Activated gamma-delta T cell treated with anti-CD3 and anti-CD28 coated beads, Interleukin-2, amount 50 U/mL, for 16 hours (primary cell): ENCODE measurements at regions not wholly inside any gene's neighbourhood (a gene's known extent, or its start where the extent isn't known, plus 50 kb on each side); places are given as distances from the start of the nearest gene placed in this dataset.
"Not testable (repeated sequence)": the region's sequence is repeated elsewhere in the genome, so short reads cannot be mapped to it uniquely, and the experiment has no call there.

Source experiments
- DNase-seq: peaks from one replicate; pipeline ENCODE4 v3.0.0-alpha.2; 2020; ENCODE audit warnings: low read depth

- not testable (repeated sequence) for DNase-seq
These were observed 130.2 kb upstream of the ALDH3B2 start for GRCh38 chr11:67804435-67805252.

DNA sequence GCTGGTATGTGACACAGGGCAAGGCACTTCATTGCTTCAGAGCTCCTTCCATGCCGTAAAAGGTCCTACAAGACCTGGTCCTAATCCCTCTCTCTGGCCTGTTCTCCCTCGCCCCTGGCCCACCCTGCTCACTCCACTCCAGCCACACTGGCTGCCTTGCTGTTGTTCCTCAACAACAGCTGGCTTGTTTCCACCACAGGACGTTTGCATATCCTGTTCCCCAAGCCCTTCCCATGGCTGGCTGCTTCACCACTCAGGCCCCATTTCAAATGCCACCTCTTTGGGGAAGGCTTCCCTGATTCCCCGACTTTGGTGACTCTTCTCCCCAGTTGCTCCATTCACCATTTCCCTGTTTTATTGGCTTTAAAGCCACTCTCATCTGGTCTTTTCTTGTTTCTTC, 129.1 kb upstream of the ALDH3B2 start:
- DNase-seq = not testable (repeated sequence)

GRCh38 chr11:67803055-67803454, 128.6 kb upstream of the ALDH3B2 start:
- DNase-seq = not testable (repeated sequence)

DNA sequence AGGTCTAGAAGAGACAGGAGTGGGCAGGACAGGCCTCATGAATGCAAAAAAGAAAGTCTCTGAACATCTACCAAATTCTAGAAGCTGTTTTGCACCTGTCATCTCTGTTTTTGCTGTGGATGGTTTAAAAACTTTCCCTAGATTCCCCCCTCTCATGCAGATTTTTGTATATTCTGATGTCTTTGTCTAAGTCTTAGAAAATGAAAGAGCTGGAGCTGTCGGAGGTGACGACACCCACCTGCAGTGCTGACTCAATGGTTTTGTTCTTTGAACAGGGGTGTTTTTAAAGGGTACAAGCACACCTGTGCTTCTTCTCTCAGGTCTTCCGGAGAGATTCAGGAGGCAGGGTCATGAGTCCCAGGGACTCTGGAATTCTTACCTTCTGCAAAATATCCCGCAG, 128.2 kb upstream of the ALDH3B2 start:
- DNase-seq = not testable (repeated sequence)

GRCh38 chr11:67801397-67801796, 127.0 kb upstream of the ALDH3B2 start:
- DNase-seq = not testable (repeated sequence)

DNA sequence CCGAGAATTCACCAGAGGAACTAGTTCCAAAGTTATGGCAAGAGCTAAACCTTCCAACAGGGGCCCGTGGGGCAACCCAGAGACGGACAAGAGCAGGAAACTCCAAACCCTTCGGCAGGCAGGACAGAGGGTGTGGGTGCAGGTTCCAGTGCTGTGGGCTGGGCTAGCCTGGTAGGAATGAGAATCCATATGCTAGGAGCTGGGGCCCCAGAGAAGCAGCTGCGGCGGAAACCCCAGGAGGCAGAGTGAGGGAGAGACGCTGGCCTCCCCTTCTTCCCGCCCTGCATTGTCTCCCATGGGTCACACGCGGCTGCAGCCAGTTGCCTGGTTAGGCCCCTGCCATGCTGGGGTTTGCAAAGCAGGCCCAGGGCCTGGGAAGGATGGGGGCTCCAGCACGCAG, 126.2 kb upstream of the ALDH3B2 start:
- DNase-seq = not testable (repeated sequence)

DNA sequence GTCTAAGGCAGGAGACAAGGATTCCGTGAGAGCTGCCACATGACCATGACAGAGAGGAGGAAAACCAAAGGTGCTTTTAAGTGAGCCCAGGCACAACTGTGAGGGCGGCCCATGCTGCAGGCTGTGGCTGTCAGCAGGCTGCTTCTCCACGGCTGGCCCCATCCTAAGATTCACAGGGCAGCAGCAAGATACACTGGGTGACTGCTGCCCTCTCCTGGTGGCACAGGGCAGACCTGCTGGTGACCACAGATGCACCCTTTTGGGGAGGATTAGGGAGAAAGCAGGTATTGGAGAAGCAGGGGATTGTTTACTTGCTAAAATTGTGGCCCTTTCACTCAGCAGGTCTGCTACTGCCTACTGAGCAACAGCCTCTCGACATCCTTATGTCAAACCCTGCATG, 125.4 kb upstream of the ALDH3B2 start:
- DNase-seq = not testable (repeated sequence)

DNA sequence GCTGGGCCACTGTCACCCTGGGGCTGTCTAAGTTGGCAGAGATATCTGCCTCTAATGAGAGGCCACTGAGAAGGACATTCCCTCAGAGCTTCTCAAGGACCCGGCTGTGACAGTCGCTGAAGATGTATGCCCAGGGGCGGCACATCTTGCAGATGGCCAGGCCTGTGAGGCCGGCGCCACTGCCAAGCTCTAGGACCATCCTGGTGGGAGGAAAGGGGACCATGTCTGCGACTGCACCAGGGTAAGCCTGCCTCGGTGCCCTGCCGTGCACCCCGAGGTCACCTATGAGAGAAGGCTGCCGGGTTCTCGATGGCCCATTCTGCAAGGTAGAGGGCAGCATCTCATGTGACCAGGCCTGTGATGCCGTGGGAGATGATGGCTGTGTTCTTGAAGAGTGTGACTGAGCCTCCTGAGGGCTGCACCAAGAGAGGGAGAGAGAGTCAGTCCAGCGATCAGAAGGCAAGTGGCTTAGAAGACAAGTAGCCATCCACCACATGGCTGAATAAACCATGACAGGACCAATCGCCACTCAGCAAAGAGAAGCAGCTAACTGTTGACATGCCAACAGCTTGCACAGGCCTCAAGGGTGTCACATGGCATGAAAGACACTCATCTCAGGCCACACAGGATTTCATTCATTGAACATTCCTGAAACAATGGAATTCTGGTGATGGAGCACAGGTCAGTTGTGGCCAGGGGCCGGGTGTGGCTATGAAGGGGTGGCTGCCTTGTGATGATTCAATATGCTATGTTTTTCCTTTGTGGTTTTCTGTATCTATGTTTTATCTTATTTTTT, 123.5 kb upstream of the ALDH3B2 start:
- not testable (repeated sequence) for DNase-seq

DNA sequence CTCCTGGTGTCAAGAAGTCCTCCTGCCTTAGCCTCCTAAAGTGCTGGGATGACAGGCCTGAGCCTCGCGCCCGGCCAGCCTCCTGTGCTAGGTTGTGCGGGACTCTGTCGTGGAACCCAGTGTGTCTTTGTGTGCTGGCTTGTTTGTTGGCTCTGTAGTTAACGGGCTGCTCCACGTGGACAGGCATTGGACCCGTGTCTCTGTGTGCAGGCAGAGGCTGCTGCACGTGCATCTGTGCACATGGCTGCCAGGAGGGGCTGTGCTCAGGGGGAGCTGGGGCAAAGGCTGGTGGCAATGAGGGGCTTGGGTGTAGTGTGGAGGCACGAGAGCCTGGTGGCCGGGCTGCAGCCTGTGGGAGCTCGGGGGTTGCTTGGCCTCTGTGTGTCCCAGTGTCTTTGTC, 121.3 kb upstream of the ALDH3B2 start:
- no peak for DNase-seq

DNA sequence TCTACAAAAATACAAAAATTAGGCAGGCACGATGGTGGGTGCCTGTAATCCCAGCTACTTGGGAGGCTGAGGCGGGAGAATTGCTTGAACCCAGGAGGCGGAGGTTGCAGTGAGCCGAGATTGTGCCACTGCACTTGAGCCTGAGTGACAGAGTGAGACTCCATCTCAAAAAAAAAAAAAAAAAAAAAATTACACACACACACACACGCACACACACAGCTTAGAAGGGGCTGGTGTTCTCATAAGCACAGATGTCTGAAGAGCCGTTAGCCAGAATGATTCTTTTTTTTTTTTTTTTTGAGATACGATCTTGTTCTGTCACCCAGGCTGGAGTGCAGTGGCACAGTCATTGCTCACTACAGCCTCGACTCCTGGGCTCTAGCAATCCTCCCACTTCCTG, 119.3 kb upstream of the ALDH3B2 start:
- not testable (repeated sequence) for DNase-seq

DNA sequence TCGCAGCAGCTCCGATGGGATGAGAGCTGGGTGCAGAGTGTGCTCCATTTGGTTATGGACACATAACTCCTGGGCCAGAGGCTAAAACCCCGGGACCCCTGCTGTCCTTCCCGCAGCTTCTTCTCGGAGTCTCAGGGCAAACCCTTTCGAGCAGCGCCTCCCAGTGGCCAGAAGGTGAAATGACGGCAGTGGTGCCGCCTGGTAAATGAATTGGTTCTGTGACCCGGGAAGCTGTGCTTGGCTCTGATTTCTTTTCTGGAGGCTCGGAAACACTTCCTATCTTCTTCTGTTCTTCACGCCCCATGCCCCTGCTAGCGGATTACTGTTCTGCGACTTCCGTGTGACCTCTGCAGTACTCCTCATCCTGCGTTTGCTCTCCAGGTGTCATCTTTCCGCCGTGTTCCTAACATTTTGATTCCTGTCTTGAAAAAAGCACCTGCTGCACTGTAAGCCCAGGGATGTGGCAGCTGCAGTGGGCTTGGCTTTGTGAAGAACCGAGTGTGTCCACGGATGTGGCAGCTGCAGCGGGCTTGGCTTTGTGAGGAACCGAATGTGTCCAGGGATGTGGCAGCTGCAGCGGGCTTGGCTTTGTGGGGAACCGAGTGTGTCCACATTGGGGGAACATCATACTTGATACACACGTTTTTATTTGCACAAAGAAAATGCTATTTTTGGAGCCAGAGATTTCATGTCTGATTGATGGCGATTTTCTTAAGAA, 118.0 kb upstream of the ALDH3B2 start:
- peak; percentile 14 for DNase-seq

- not testable (repeated sequence) for DNase-seq
These were observed 117.3 kb upstream of the ALDH3B2 start for GRCh38 chr11:67791598-67792170.

DNA sequence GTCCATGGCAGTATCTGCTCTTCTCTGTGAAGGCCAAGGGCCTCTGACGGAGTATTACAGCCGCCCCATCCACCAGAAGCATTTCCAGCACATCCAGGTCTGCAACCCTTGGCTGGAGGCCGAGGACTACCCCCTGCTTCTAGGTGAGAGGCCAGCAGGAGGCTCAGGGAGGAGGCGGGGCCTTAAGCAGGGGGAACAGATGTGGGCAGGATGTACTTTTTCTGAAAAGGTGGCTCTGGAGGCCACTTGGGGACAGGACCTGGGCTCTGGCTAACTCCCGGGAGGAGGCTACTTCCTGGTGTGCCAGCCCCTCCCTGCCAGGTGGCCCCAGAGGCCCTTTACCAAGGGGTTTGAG, 113.9 kb upstream of the ALDH3B2 start:
- DNase-seq = not testable (repeated sequence)

DNA sequence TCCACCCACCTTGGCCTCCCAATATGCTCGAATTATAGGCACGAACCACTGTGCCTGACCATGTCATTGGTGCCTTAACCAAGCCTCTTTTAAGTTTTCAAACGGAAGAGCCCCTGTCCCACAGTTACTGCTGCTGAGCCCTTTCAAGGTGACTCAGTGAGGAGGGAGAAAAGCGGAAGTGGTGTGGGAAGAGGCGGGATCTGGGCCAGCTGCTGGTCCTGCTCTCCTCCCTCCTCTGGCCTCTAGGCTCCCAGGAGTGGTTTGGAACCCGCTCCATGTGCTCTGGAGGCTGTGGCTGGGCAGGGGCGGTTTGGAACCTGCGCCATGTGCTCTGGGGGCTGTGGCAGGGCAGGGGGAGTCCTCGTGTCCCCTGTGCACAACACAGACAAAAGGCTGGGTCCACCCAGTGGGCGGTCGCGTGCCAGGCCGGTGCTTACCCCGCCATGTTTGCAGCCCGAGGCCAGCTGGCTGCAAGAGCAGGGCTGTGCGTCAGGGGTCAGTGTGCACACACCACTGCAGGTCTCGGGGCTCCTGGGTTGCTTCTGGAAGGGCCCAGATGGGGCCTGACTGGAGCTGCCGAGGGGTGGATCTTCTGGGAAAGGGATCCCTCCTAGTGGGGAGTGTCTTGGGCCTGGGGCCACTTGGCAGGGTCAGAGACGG, 113.4 kb upstream of the ALDH3B2 start:
- DNase-seq = not testable (repeated sequence)

GRCh38 chr11:67781967-67782366, 107.5 kb upstream of the ALDH3B2 start:
- DNase-seq = not testable (repeated sequence)

DNA sequence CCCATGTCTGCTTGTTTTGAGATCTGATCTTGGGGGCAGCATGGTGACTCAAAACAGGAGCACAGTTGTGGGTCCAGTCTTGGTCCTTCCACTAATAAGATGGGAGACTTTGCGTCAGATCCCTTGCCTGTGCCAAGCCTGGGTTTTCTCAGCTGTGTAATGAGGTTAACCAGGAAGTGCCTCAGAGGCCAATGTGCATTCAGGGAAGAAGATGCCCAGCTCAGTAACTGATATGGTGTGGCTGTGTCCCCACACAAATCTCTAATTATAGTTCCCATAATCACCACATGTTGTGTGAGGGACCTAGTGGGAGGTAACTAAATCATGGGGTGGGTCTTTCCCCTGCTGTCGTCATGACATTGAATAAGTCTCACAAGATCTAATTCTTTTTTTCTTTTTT, 107.1 kb upstream of the ALDH3B2 start:
- DNase-seq = not testable (repeated sequence)

GRCh38 chr11:67780056-67780455, 105.6 kb upstream of the ALDH3B2 start:
- DNase-seq = no peak

DNA sequence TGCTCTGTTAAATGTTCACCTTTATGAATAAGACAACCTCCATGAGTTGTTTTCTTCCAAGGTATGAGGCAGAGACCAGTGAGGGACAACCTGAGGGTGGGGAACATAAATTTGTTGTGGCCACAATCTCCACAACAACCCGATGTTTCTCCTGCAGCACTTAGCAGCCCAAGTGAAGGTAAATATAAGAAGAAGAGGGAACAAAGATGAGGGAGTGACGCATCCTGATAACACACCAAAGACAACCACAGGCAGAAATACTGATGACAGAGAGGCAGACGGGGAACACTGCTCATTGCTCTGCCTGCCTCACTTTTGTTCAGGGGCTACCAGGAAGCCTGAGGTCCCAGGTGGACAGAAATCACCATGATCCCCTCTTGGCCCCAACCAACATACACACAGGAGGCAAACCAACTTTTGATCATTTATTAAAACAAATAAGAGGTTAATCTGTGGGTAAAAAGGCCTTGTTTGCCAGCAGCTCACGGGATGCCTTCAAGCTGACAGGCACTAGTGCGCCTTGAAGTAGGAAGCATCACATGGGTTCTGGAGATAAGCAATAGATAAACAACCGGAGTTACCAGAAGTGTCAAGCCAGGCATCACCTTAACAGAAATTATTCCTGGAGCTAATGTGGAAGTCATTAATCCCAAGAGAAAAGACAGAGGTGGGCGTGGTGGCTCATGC, 104.9 kb upstream of the ALDH3B2 start:
- not testable (repeated sequence) for DNase-seq

DNA sequence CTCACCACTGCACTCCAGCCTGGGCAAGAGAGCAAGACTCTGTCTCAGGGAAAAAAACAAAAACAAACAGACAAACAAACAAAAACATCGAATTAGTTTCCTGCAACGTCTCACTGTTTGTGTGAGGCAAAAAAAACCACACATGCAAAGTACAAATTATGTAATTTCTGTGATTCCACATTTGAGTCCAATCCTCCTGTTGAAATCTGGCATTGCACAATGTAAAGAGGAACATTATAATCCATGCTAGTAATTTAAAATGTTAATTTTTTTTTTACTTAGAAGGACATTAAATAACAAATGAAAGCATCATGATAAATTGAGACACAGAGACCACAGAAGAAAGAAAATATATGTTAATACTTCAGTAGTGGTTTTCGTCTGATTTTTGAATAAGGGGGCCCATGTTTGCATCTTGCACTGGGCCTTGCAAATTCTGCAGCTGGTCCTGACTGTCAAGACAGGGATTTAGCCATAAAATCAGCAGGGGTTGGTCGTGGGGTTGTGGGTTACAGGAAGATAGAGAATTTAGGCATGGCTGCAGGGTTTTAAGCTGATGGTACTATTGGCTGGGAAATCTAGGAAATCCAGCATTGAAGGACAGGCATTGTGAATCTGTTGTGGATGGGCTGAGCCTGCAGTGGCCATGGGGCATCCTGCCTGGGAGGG, 102.6 kb upstream of the ALDH3B2 start:
- no peak for DNase-seq

DNA sequence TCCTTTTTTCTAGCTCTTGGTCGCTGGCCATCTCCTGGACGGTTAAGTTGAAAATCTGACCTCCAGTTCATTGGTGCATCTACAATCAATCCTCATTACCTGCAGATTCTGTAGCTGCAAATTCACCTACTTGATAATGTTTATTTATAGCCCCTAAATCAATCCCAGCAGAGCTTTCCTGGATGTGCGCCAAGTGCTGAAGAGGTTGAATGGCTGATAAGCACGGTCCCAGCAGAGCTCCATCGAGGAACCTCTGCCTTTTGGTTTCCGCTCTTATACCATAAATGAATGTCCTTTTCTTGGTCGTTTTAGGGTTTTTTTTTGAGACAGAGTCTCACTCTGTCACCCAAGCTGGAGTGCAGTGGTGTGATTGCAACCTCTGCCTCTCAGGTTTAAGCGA, 99.8 kb upstream of the ALDH3B2 start:
- not testable (repeated sequence) for DNase-seq
